ENCODE measurements at regions not wholly inside any gene's neighbourhood (a gene's known extent, or its start where the extent isn't known, plus 50 kb on each side); places are given as distances from the start of the nearest gene placed in this dataset.
A peak's percentile ranks its signal among the peaks of the same experiment; 100 is the strongest.

DNA sequence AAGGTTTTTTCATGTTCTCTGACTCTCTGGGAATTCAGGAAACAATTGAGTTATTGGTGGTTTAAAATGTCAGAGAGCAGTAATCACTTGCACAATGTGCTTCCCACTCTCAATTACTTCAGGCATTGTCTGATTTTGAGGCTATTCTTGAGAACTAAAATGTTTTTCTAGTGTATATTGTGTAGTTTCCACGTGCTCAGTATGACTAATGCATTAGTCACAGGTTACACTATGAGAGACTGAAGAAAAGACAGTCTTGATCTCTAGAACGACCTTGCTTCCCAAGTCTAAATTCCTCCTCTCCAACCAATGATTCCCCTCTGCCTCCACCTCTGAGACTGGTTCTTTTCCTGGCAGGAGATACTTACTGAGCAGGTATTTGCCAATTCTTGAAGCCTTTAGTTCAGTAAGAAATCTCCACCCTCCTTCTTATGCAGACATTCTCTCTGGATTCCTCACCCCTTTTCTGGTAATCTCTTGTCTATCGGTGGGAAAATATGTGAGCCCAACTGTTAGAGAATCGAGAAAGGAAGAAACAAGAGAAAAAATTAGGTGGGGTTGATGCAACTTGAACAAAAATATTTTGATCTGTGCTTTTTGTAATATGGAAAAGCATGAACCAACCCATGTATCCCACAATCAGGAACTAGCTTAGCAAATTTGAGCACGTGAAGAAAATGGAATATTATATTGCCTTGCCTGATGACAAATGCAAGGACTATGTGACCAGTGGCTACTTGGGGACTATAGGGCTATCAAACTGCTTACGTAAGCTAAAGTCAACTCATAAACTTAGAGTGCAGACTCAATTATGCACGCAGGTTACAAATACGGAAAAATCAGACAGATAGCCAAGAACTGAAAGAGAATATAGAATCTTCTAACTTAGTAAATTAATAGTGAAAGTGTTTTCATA, 61.1 kb upstream of the SLC22A16 start (continued):
- TF ChIP-seq, protein P1, sequence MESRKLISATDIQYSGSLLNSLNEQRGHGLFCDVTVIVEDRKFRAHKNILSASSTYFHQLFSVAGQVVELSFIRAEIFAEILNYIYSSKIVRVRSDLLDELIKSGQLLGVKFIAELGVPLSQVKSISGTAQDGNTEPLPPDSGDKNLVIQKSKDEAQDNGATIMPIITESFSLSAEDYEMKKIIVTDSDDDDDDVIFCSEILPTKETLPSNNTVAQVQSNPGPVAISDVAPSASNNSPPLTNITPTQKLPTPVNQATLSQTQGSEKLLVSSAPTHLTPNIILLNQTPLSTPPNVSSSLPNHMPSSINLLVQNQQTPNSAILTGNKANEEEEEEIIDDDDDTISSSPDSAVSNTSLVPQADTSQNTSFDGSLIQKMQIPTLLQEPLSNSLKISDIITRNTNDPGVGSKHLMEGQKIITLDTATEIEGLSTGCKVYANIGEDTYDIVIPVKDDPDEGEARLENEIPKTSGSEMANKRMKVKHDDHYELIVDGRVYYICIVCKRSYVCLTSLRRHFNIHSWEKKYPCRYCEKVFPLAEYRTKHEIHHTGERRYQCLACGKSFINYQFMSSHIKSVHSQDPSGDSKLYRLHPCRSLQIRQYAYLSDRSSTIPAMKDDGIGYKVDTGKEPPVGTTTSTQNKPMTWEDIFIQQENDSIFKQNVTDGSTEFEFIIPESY (CRISPR knock-in tag; IDR thresholded peaks at IDR 0.05), result no peak
- TF ChIP-seq MCM5 (IDR thresholded peaks at IDR 0.05; ENCODE audit: low read depth) (no peak), NR3C1 (CRISPR knock-in tag; IDR thresholded peaks at IDR 0.05) (no peak), BRD4 (IDR thresholded peaks at IDR 0.05) (no peak), MTF1 (CRISPR knock-in tag; IDR thresholded peaks at IDR 0.05; ENCODE audit: borderline replicate concordance) (no peak), POLR2G (IDR thresholded peaks at IDR 0.05; ENCODE audit: low read depth, low read length) (no peak), TCF7L2 (IDR thresholded peaks at IDR 0.05; ENCODE audit: low read depth, low read length) (no peak), ZNF316 (IDR thresholded peaks at IDR 0.05) (peak; percentile 59), MCM3 (IDR thresholded peaks at IDR 0.05) (no peak), XRCC5 (IDR thresholded peaks at IDR 0.05; ENCODE audit: low read depth, low read length) (no peak), ZNF124 (CRISPR knock-in tag; IDR thresholded peaks at IDR 0.05) (no peak), TEAD1 (CRISPR knock-in tag; IDR thresholded peaks at IDR 0.05) (no peak), SMARCE1 (IDR thresholded peaks at IDR 0.05) (peak; percentile 66; the same call in 1 of the 2 replicates), XRCC3 (IDR thresholded peaks at IDR 0.05) (no peak), NCOA6 (IDR thresholded peaks at IDR 0.05) (no peak), SIN3B (IDR thresholded peaks at IDR 0.05; ENCODE audit: low read depth) (no peak), RNF2 (IDR thresholded peaks at IDR 0.05) (0 out of 2 replicates have a peak, but pooled peaks have one; percentile 23), CREBBP (IDR thresholded peaks at IDR 0.05; ENCODE audit: low read depth, low read length) (no peak), RB1 (IDR thresholded peaks at IDR 0.05; ENCODE audit: low read depth) (no peak)
- TF ChIP-seq, protein P2, sequence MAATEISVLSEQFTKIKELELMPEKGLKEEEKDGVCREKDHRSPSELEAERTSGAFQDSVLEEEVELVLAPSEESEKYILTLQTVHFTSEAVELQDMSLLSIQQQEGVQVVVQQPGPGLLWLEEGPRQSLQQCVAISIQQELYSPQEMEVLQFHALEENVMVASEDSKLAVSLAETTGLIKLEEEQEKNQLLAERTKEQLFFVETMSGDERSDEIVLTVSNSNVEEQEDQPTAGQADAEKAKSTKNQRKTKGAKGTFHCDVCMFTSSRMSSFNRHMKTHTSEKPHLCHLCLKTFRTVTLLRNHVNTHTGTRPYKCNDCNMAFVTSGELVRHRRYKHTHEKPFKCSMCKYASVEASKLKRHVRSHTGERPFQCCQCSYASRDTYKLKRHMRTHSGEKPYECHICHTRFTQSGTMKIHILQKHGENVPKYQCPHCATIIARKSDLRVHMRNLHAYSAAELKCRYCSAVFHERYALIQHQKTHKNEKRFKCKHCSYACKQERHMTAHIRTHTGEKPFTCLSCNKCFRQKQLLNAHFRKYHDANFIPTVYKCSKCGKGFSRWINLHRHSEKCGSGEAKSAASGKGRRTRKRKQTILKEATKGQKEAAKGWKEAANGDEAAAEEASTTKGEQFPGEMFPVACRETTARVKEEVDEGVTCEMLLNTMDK (IDR thresholded peaks at IDR 0.05; ENCODE audit: borderline replicate concordance, insufficient read depth, low read depth, low read length, poor library complexity, severe bottlenecking), result no peak
- TF ChIP-seq, protein P3, sequence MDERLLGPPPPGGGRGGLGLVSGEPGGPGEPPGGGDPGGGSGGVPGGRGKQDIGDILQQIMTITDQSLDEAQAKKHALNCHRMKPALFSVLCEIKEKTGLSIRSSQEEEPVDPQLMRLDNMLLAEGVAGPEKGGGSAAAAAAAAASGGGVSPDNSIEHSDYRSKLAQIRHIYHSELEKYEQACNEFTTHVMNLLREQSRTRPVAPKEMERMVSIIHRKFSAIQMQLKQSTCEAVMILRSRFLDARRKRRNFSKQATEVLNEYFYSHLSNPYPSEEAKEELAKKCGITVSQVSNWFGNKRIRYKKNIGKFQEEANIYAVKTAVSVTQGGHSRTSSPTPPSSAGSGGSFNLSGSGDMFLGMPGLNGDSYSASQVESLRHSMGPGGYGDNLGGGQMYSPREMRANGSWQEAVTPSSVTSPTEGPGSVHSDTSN (CRISPR knock-in tag; IDR thresholded peaks at IDR 0.05; ENCODE audit: low read depth), result no peak
- TF ChIP-seq, protein P3 (tag; conservative IDR thresholded peaks at IDR 0.05; ENCODE audit: low read depth), result no peak

Measured in K562 (cell line).